SH-SY5Y (cell line): ENCODE measurements at regions not wholly inside any gene's neighbourhood (a gene's known extent, or its start where the extent isn't known, plus 50 kb on each side); places are given as distances from the start of the nearest gene placed in this dataset.

Experiments
- GATA2 ChIP-seq: IDR thresholded peaks from 2 replicates; pipeline ENCODE4 v1.6.1; 2011; ENCODE audit warnings: mild to moderate bottlenecking, low read depth, low read length
- GATA3 ChIP-seq: IDR thresholded peaks from 2 replicates; pipeline ENCODE4 v1.6.1; 2011; ENCODE audit warnings: low read depth, mild to moderate bottlenecking, low read length, moderate library complexity

GRCh38 chr18:60069145-60069544, 169.3 kb downstream of the PMAIP1 start:
- TF ChIP-seq GATA2 (no peak), GATA3 (no peak)
